H9 (cell line): ENCODE measurements at regions not wholly inside any gene's neighbourhood (a gene's known extent, or its start where the extent isn't known, plus 50 kb on each side); places are given as distances from the start of the nearest gene placed in this dataset.

Experiments used
- DNase-seq: peaks from one replicate; pipeline ENCODE4 v3.0.0-alpha.2; 2017
- H2AFZ ChIP-seq: one replicate; pipeline ENCODE4 v1.6.1; 2013; ENCODE audit warnings: mild to moderate bottlenecking, low read length, control low read depth, moderate library complexity
- H2AK5ac ChIP-seq: 2 replicates; pipeline ENCODE4 v1.6.1; 2013; ENCODE audit warnings: low read length, control low read depth, mixed read lengths; ENCODE audit not compliant: insufficient read length
- H2BK120ac ChIP-seq: one replicate; pipeline ENCODE4 v1.6.1; 2013; ENCODE audit warnings: low read depth, mild to moderate bottlenecking, low read length, control low read depth, inconsistent platforms; ENCODE audit not compliant: poor library complexity, severe bottlenecking
- H2BK12ac ChIP-seq: 2 replicates; pipeline ENCODE4 v1.6.1; 2013; ENCODE audit warnings: low read length, control low read depth, mixed read lengths, low read depth; ENCODE audit not compliant: insufficient read length
- H2BK15ac ChIP-seq: 2 replicates; pipeline ENCODE4 v1.6.1; 2013; ENCODE audit warnings: low read depth, low read length, control low read depth
- H2BK20ac ChIP-seq: one replicate; pipeline ENCODE4 v1.6.1; 2013; ENCODE audit warnings: low read depth, mild to moderate bottlenecking, low read length, control low read depth, inconsistent platforms; ENCODE audit not compliant: poor library complexity, severe bottlenecking
- H2BK5ac ChIP-seq: 2 replicates; pipeline ENCODE4 v1.6.1; 2013; ENCODE audit warnings: low read length, control low read depth, mixed read lengths; ENCODE audit not compliant: insufficient read length
- H3K14ac ChIP-seq: 2 replicates; pipeline ENCODE4 v1.6.1; 2013; ENCODE audit warnings: low read length, control low read depth; ENCODE audit not compliant: insufficient read depth
- H3K18ac ChIP-seq: 2 replicates; pipeline ENCODE4 v1.6.1; 2013; ENCODE audit warnings: low read depth, mild to moderate bottlenecking, mixed read lengths, low read length, control low read depth; ENCODE audit not compliant: insufficient read length
- H3K23ac ChIP-seq: 2 replicates; pipeline ENCODE4 v1.6.1; 2013; ENCODE audit warnings: low read length, control low read depth, mixed read lengths, low read depth; ENCODE audit not compliant: insufficient read length
- H3K23me2 ChIP-seq: 2 replicates; pipeline ENCODE4 v1.6.1; 2013; ENCODE audit warnings: low read depth, mild to moderate bottlenecking, mixed read lengths, low read length, control low read depth; ENCODE audit not compliant: insufficient read length, poor library complexity, severe bottlenecking
- H3K27ac ChIP-seq: 2 replicates; pipeline ENCODE4 v1.5.1; 2013; ENCODE audit warnings: low read length, control low read depth, mixed read lengths, low read depth; ENCODE audit not compliant: insufficient read length
- H3K27me3 ChIP-seq: 2 replicates; pipeline ENCODE4 v1.6.1; 2013; ENCODE audit warnings: low read length, control low read depth, inconsistent platforms; ENCODE audit not compliant: insufficient read depth
- H3K4ac ChIP-seq: 2 replicates; pipeline ENCODE4 v1.6.1; 2013; ENCODE audit warnings: low read depth, mild to moderate bottlenecking, control low read depth, inconsistent platforms, low read length, moderate library complexity
- H3K4me1 ChIP-seq: 2 replicates; pipeline ENCODE4 v1.6.1; 2013; ENCODE audit warnings: low read length, control low read depth, inconsistent platforms; ENCODE audit not compliant: insufficient read depth
- H3K4me2 ChIP-seq: 2 replicates; pipeline ENCODE4 v1.6.1; 2013; ENCODE audit warnings: low read length, control low read depth, mixed read lengths; ENCODE audit not compliant: insufficient read length, insufficient read depth
- H3K56ac ChIP-seq: 2 replicates; pipeline ENCODE4 v1.6.1; 2013; ENCODE audit warnings: low read depth, mild to moderate bottlenecking, mixed read lengths, low read length, control low read depth; ENCODE audit not compliant: insufficient read length
- H3K79me1 ChIP-seq: 2 replicates; pipeline ENCODE4 v1.6.1; 2013; ENCODE audit warnings: low read depth, mild to moderate bottlenecking, moderate library complexity, low read length, control low read depth, inconsistent platforms; ENCODE audit not compliant: insufficient read depth, poor library complexity, severe bottlenecking
- H3K79me2 ChIP-seq: 2 replicates; pipeline ENCODE4 v1.6.1; 2013; ENCODE audit warnings: low read length, control low read depth, inconsistent platforms; ENCODE audit not compliant: insufficient read depth
- H3K9ac ChIP-seq: 2 replicates; pipeline ENCODE4 v1.6.1; 2013; ENCODE audit warnings: low read length, control low read depth, mixed read lengths; ENCODE audit not compliant: insufficient read length; ENCODE audit errors: extremely low read depth
- H3K9me3 ChIP-seq: one replicate; pipeline ENCODE4 v1.6.1; 2013; ENCODE audit warnings: low read depth, low read length, inconsistent platforms; ENCODE audit not compliant: control insufficient read depth
- H3T11ph ChIP-seq: one replicate; pipeline ENCODE4 v1.6.1; 2013; ENCODE audit warnings: mild to moderate bottlenecking, low read length, control low read depth, inconsistent platforms
- H4K20me1 ChIP-seq: one replicate; pipeline ENCODE4 v1.6.1; 2013; ENCODE audit not compliant: control insufficient read depth, insufficient read length, insufficient read depth
- H4K5ac ChIP-seq: 2 replicates; pipeline ENCODE4 v1.6.1; 2013; ENCODE audit warnings: low read depth, mild to moderate bottlenecking, mixed read lengths, low read length, control low read depth; ENCODE audit not compliant: insufficient read length
- H4K8ac ChIP-seq: replicated peaks from 2 replicates; pipeline ENCODE4 v1.6.1; 2013; ENCODE audit warnings: low read length, control low read depth, mixed read lengths, low read depth; ENCODE audit not compliant: insufficient read length
- H4K91ac ChIP-seq: 2 replicates; pipeline ENCODE4 v1.6.1; 2013; ENCODE audit warnings: low read depth, mild to moderate bottlenecking, moderate library complexity, mixed read lengths, low read length, control low read depth; ENCODE audit not compliant: insufficient read length
- H3K27ac Mint-ChIP-seq, 3 experiments: 2 replicates in 2 of 3; 3 replicates in 1 of 3; pipeline ENCODE4 v1.8.0; 2020 to 2021; ENCODE audit warnings: mixed read lengths in 3 of 3, mild to moderate bottlenecking in 1 of 3, moderate library complexity in 1 of 3
- H3K27me3 Mint-ChIP-seq: 2 replicates; pipeline ENCODE4 v1.8.0; 2021; ENCODE audit warnings: low read depth, mild to moderate bottlenecking, moderate library complexity, mixed read lengths
- H3K36me3 Mint-ChIP-seq, 3 experiments: 2 replicates in 2 of 3; 3 replicates in 1 of 3; pipeline ENCODE4 v1.8.0; 2020 to 2021; ENCODE audit warnings: low read depth in 3 of 3, mixed read lengths in 3 of 3; ENCODE audit not compliant: insufficient read depth in 1 of 3
- H3K4me1 Mint-ChIP-seq, 2 experiments: 2 replicates each; pipeline ENCODE4 v1.8.0; 2020; ENCODE audit warnings: mixed read lengths in 2 of 2
- H3K4me3 Mint-ChIP-seq, 2 experiments: 2 replicates in 1 of 2; 3 replicates in 1 of 2; pipeline ENCODE4 v1.8.0; 2020 to 2021; ENCODE audit warnings: mild to moderate bottlenecking in 2 of 2, mixed read lengths in 2 of 2, moderate library complexity in 1 of 2
- H3K9me3 Mint-ChIP-seq, 2 experiments: 2 replicates in 1 of 2; 3 replicates in 1 of 2; pipeline ENCODE4 v1.8.0; 2020; ENCODE audit warnings: mild to moderate bottlenecking in 2 of 2, mixed read lengths in 2 of 2, moderate library complexity in 1 of 2
- WGBS: extraction: QIAGEN DNeasy Blood & Tissue Kit; methylation state at CpG from one replicate; pipeline ENCODE4 v1.1.7; 2013; ENCODE audit warnings: missing lambda C conversion rate, low lambda C conversion rate, mixed read lengths; ENCODE audit not compliant: insufficient read length; ENCODE audit errors: extremely low coverage; 5-methylcytosine and 5-hydroxymethylcytosine counted together
- TF ChIP-seq, protein P1 (sequence below): fragments of 200-600 bp; sonication (generic); conservative IDR thresholded peaks from 3 replicates; pipeline ENCODE4 v1.8.0; 2021; ENCODE audit warnings: antibody characterized with exemption, mild to moderate bottlenecking

DNA sequence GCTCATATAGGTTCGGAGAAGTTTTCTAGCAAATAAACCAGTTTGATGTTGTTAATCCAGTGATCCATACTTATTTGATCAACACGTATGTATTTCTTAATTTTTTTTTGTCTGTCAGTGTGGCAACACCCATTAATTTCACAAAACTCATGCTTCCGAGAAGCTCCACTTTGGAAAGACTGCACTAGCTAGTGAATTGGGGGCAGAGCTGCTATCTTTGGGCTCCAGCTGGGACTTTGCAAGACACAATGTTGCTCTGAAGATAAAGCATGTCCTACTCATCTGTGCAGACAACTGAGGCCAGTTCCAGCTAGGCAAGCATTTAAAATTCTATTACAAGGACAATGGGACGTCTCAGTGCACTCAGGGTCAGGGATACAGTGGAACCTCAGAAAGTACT is 298.4 kb downstream of the NUAK1 start:
- no peaks in the 10 kb centered on the region for H3K36me3 Mint-ChIP-seq
- H3K27ac Mint-ChIP-seq, result no peak overlapping the region
- Histone ChIP-seq H2BK5ac (no peak overlapping the region), H3K56ac (no peak overlapping the region), H3K79me2 (no peaks in the 10 kb centered on the region), H3K27ac (no peak overlapping the region), H2BK12ac (no peak overlapping the region), H2AFZ (no peak overlapping the region), H4K20me1 (no peaks in the 10 kb centered on the region), H3K18ac (no peak overlapping the region), H3K4me2 (no peak overlapping the region), H3K23ac (no peak overlapping the region), H4K91ac (no peak overlapping the region), H4K8ac (no peak overlapping the region), H2BK15ac (no peak overlapping the region), H2BK120ac (no peak overlapping the region), H3K14ac (no peak overlapping the region), H3K9ac (no peak overlapping the region), H2BK20ac (no peak overlapping the region), H3K27me3 (no peaks in the 10 kb centered on the region), H2AK5ac (no peak overlapping the region), H3K9me3 (no peaks in the 10 kb centered on the region), H3K23me2 (no peaks in the 10 kb centered on the region), H3K4ac (no peak overlapping the region), H3K4me1 (no peaks in the 10 kb centered on the region), H4K5ac (no peak overlapping the region), H3T11ph (no peak overlapping the region), H3K79me1 (no peaks in the 10 kb centered on the region)
- H3K4me1 Mint-ChIP-seq, result 0 out of 4 replicates have a peak, but pooled peaks cover 0 to 2% of the 10 kb centered on the region in 2 experiments
- no peaks in the 10 kb centered on the region for H3K9me3 Mint-ChIP-seq
- TF ChIP-seq, protein P1, sequence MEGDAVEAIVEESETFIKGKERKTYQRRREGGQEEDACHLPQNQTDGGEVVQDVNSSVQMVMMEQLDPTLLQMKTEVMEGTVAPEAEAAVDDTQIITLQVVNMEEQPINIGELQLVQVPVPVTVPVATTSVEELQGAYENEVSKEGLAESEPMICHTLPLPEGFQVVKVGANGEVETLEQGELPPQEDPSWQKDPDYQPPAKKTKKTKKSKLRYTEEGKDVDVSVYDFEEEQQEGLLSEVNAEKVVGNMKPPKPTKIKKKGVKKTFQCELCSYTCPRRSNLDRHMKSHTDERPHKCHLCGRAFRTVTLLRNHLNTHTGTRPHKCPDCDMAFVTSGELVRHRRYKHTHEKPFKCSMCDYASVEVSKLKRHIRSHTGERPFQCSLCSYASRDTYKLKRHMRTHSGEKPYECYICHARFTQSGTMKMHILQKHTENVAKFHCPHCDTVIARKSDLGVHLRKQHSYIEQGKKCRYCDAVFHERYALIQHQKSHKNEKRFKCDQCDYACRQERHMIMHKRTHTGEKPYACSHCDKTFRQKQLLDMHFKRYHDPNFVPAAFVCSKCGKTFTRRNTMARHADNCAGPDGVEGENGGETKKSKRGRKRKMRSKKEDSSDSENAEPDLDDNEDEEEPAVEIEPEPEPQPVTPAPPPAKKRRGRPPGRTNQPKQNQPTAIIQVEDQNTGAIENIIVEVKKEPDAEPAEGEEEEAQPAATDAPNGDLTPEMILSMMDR, result no peak
- H3K27me3 Mint-ChIP-seq, result no peaks in the 10 kb centered on the region; the same call in 1 of the 2 replicates
- H3K4me3 Mint-ChIP-seq, result no peak overlapping the region
- no CpG with 5 or more reads among the region's 4 CpGs for WGBS
- no peak for DNase-seq
